ENCODE measurements at regions not wholly inside any gene's neighbourhood (a gene's known extent, or its start where the extent isn't known, plus 50 kb on each side); places are given as distances from the start of the nearest gene placed in this dataset.

- DNase-seq, result no peak
These were observed 266.4 kb upstream of the ZNF608 start for GRCh38 chr5:125012727-125013451.

GRCh38 chr5:125014202-125014601 lies 267.8 kb upstream of the ZNF608 start:
- DNase-seq, result no peak

DNA sequence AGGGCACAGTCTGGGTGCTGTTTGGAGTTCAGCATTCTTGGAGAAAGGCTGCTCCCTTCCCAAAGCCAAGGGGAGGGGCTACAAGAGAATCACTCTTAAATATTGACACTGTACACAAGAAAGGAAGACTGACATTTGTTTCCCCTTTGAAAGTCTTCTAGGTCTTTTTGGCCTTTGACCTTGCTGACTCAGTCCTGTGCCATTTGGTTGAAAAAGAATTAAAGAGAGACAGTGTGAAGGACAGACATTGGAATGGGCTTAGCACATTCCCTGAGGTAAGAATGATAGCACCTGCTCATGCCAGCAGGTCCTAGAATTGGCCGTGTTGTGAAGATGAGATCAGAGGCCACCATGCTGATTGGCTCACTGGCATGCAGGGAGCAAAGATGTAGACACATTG lies 271.4 kb upstream of the ZNF608 start:
- no peak for DNase-seq

GRCh38 chr5:125023673-125024072 lies 277.2 kb upstream of the ZNF608 start:
- no peak for DNase-seq

GRCh38 chr5:125026867-125027731 lies 280.7 kb upstream of the ZNF608 start:
- no peak for DNase-seq

DNA sequence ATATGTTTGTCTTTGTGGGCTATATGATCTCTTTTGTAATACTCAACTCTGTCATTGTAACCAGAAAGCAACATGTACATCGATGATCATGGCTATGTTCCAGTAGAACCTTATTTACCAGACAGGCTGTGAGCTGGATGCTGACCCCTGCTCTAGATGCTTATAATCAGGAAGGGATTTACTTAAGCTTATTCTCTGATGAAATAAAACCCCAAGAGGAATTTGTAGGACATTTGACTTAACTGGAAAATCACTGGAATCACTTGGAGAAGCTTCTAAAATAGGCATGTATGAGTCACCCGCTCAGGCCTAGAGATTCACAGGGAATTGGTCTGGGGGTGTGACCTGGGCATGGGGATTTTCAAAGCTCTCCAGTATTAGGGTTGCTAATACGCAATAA lies 285.8 kb upstream of the ZNF608 start:
- DNase-seq, result no peak

- DNase-seq, result no peak
These were observed 287.2 kb upstream of the ZNF608 start for GRCh38 chr5:125033602-125034001.

DNA sequence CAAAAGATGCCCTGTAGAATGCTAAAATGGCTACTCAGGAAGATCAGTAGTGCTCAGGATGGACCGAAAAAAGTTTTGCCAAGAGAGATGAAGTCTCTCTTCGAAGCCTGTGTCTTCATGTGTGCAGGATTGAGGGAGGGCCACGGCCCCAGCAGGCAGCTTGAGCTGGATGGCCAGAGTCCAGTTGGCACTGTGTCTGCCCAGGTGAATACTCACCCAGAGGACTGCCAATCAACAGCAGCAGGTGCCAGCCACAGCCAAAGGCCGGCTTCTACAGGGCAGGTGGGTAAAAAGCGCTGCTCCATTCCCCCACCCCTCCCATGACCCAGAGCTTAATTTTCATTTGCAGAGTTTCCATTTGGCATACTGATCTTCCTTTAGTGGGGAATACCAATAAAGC lies 287.9 kb upstream of the ZNF608 start:
- no peak for DNase-seq

DNA sequence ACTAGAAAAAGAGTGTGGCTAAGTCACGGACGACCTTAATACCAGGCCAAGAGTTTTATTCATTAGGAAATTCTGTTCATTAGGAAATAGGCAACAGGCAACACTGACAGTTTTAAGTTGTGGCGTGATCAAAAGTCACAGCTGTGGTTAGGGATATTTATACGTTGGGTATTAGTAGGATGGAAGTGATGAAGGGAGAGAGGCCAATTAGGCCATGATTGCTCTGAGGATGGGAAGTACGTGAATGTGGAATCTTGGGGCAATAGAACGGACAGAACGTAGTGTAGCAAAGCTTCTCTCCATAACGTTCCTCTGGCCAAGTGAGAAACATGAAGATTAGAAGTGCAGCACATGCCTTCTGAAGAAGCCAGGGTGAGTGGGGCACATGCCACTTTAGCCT lies 290.1 kb upstream of the ZNF608 start:
- DNase-seq, result no peak

DNA sequence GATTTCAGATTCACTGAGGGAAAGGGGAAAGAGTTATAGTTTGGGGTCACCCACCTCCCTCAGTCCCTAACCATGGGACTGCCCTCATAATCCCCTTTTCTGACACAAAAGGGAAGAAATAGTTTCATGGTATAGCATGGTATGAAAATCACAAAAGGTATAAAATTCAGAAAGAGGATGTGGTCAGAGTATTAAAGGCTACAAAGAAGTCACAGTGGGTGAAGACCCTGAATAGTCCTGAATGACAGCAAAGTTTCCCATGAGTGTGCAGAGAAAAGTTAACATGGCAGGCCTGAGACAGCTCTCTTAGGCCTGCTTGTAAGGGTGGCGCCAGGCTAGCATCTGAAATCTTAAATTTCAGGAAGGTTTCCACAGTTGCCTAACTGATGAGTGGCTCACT lies 290.6 kb upstream of the ZNF608 start:
- DNase-seq, result no peak

- DNase-seq, result no peak
These were observed 291.1 kb upstream of the ZNF608 start for GRCh38 chr5:125037530-125037929.

DNA sequence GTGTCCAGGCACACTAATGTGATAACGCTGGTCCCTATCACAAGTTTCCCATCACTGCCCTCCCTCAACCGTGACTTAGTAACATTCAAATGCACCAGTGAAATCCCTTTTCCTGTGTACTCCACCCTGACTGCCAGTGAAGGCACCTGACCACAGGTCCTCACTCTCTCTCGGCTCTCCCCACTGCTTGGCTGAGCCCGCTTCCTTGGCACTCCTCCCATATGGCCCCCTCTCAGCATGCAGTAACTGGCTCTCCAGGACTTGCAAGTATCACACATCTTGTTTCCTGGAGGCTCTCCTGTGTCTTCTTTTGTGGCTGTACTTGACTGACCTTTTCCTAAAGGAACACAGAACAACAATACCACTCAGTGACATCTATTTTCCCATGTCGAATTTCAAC lies 292.0 kb upstream of the ZNF608 start:
- DNase-seq, result no peak

DNA sequence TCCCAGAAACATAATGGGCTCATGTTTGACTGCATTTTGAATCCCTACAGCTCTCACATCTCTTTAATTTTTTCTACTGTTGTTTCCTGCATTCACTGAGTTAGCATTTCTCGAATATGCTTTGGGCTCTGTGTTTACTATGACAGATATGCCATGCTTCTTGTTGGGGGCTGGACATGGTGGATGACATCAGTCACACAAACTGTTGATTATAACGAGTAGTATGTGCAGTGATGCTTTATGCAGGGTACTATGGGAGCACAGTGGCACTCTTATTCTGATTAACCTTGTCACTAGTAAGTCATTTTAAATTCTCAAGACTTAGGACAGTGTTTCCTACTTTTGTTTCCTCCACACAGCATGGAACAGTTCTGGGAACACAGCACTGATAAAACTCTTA lies 295.4 kb upstream of the ZNF608 start:
- DNase-seq, result no peak

GRCh38 chr5:125042261-125042890 lies 295.9 kb upstream of the ZNF608 start:
- no peak for DNase-seq

DNA sequence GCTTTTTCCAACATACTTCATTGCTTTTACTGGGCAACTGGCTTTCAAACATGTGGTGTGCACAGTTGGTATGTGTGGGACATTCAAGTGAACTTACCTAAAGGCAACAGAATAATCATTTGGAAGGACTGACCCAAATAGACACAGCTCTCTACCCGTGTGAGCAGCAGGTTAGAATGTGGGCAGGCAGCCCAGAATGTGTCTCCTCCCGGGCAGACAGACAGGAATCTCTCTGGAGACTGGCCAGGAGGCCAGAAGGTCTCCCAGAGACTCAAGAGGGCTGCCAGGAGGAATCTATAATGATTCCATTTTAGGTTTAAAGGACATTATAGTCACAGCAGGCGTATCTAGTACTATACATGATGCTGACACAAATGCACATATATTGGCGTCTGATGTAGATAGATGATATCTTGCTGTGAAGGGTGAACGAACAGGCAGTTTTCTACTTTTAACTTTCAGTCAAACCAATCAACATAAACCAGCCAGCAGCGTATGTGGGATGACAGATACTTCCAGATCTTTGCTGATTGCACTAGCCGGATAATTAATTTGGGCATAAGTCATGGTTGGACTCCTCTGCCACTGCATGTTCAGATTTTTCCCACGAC lies 297.4 kb upstream of the ZNF608 start:
- DNase-seq, result no peak

DNA sequence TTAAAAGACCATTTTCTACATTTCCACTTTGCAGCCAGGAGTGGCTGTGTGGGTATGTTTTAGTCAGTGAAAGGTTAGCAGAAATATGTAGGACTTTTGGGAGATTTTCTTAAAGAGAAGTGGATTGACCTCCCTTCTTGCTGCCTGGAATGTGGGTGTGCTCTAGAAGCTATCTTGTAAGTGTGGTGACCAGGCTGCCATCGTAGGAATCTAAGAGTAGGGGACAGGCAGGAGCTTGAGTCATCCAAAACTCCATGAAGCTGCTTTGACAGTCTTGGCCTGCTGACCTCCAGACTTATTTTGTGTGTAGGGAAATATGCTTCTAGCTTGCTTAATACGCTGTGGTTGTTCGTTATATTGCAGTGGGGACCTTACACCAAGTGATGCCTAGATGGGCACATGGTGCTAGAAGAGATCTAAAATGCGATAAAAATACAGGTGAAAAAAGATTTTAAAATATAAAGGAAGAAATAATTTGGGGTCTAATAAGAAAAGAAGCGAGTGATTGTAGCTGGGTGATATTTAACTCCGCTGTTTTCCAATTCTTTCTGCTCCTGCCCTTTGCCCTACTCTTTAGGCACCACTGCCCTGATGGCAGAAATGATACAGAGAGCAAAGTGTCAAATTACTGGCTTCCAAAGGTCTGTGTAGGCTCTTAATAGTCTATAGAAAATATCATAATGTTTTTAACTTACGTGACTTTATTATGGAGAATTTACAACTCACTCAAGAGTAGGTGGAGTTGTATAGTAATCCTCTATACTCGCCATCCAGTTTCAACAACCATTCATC lies 298.2 kb upstream of the ZNF608 start:
- DNase-seq, result no peak

GRCh38 chr5:125045646-125046045 lies 299.2 kb upstream of the ZNF608 start:
- DNase-seq, result no peak

- DNase-seq, result no peak
These were observed 300.4 kb upstream of the ZNF608 start for GRCh38 chr5:125046838-125047237.

GRCh38 chr5:125047871-125048270 lies 301.4 kb upstream of the ZNF608 start:
- no peak for DNase-seq

DNA sequence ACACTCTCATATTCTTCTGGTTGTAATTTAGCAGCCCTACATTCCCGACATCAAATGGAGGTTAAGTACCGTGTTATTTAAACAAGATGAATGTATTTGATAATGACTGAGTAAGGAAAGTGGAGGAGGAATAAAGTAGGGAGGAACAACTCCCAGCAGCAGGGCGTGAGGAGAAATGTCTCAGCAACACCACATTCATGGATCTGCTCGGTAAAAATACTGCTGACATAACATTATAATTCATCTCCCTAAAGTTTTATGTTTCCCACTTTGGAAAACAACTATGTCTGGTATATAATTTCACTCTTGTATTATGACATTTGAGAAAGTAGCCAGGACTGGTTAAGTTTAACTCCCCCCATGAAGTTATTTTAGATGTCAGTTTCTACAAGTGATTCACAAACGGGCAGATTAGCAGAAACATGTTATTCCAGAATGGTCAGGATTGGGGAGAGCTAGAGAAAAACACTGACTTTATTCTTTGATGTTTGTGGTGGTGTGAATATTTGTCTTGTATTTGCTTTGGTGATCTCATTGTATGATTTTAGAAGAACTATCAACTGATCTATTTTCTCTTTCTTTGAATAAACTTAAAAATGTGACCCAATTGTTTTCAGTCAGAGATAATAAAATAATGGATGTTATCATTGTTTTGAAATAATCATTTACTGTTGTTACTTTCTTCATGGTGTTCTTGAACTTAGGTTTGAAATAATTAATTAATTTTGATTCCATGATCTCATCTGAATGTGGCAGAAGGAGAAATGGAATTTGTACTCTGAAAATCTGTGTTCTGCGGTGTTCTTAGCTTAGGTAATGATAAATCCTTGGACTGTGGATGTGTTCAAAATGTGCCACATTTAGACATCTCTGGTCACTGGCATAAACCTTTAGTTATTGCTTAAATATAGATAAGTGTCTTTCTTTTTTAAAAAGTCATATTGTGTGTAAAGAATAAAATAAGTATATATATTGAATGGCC lies 303.6 kb upstream of the ZNF608 start:
- DNase-seq, result no peak

DNA sequence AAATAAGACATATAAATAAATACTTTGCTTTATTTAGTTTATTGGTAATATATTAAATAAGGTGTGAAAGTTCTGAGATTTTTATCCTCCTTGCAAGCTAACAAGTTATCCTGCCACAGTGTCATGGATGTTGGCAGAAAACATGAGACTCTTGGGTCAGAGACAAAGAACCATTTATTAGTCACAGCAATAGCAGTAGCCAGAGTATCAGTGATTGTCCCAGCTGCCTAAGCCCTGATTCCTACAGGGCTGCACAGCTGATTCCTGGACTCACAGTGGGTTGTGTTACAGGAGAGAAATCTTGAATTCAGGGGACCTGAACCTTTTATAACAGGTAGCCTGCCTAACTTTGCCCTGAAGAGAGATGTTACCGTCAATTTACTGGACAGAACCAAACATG lies 304.5 kb upstream of the ZNF608 start:
- no peak for DNase-seq
